ENCODE measurements at regions not wholly inside any gene's neighbourhood (a gene's known extent, or its start where the extent isn't known, plus 50 kb on each side); places are given as distances from the start of the nearest gene placed in this dataset.

DNA sequence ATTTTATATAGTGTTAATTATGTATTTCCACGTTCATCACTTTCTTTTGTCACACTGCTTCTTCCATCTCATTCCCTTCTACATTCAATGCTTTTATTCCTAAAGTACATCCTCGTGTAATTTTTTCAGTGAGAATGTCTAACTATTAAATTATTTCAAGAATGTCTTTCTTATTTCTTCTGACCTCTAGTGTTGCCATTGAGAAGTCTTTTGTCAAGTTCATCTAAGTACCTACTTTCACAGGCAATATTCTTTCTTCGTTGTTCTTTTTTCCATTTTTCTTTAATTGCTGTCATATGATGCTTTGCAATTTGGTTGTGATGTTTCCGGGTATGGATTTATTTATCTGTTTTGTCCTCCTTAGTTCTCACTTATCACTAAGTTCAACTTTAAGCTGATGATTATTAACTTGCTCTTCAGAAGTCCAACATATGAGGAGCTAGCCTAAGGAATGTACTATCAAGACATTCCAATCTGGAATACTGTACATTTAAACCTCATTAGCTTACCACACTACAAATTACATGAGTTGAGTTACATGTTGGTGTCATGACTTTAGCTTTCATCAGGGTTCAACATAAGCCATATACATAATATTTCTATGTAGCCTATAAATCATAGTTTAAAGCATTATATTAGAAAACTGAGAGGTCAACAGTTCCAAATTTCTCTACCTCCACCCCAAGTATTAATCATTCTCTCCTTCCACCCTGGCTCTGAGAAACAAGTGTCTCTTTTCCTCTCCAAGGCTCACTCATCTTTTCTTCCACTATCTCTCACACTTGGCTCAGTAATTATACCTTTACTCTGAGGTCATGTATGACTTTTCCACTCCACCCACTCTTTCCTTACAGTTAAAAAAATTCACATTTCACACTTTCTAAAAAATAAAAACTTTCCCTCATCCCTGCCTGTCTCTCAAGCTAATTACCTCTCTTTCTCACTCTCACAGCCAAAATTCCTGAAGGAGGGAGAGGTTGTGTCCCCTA lies 81.5 kb downstream of the COX18 start:
- no peaks in the 10 kb centered on the region for H3K4me1 ChIP-seq (ENCODE audit: control insufficient read depth, extremely low read depth, insufficient read depth, low read length)
- ChIA-PET POLR2A (no interaction called here), CTCF (interaction anchor here (0.6 to 1.4 kb wide), 6 partner anchors 40 to 483 kb away, joined by 3 to 4 read pairs (median 3); no protein-coding TSS in a partner anchor)
- H3K9me3 ChIP-seq (replicated peaks; ENCODE audit: control insufficient read depth, insufficient read depth, low read length): no peaks in the 10 kb centered on the region
- H3K36me3 ChIP-seq (ENCODE audit: control insufficient read depth in 2 of 2, extremely low read depth in 1 of 2, insufficient read depth in 2 of 2, low read length in 2 of 2): no peaks in the 10 kb centered on the region
- intact Hi-C loops (cut with micrococcal nuclease) (no loop called here), dilution Hi-C loops (cut with MboI; ENCODE audit: extremely low pct_ligation_motif_present, low sequenced_read_pairs) (no loop called here)
- no peak overlapping the region for H3K9ac ChIP-seq (replicated peaks; ENCODE audit: extremely low read depth, insufficient read depth, low read length)
- H3K27me3 ChIP-seq (ENCODE audit: control insufficient read depth in 2 of 2, insufficient read depth in 2 of 2, low read length in 2 of 2): no peaks in the 10 kb centered on the region
- no peaks in the 10 kb centered on the region for H3K79me2 ChIP-seq (ENCODE audit: control insufficient read depth, insufficient read depth, low read length)
- H3K4me3 ChIP-seq (replicated peaks in 1 of 3; ENCODE audit: insufficient read depth in 1 of 3, low read depth in 1 of 3, low read length in 3 of 3): no peak overlapping the region
- TF ChIP-seq, protein P1, sequence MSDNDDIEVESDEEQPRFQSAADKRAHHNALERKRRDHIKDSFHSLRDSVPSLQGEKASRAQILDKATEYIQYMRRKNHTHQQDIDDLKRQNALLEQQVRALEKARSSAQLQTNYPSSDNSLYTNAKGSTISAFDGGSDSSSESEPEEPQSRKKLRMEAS (IDR thresholded peaks at IDR 0.05; ENCODE audit: insufficient read depth, insufficient read length): no peak
- TF ChIP-seq POLR2AphosphoS5 (IDR thresholded peaks at IDR 0.05; ENCODE audit: insufficient read depth, low read depth, low read length) (no peak), POLR2A (IDR thresholded peaks at IDR 0.05; ENCODE audit: low read depth, low read length) (no peak), FOS (IDR thresholded peaks at IDR 0.05; ENCODE audit: borderline replicate concordance, insufficient read depth, low read length) (no peak), MYC (IDR thresholded peaks at IDR 0.05; ENCODE audit: low read depth, low read length) (no peak), GATA2 (IDR thresholded peaks at IDR 0.05; ENCODE audit: insufficient read depth, insufficient read length, low read depth, low read length) (no peak), EZH2 (IDR thresholded peaks at IDR 0.05; ENCODE audit: borderline replicate concordance, low read depth, low read length, severe bottlenecking) (no peak), JUN (IDR thresholded peaks at IDR 0.05; ENCODE audit: borderline replicate concordance, insufficient read depth, insufficient read length, low read depth) (no peak)
- TF ChIP-seq, protein P2, sequence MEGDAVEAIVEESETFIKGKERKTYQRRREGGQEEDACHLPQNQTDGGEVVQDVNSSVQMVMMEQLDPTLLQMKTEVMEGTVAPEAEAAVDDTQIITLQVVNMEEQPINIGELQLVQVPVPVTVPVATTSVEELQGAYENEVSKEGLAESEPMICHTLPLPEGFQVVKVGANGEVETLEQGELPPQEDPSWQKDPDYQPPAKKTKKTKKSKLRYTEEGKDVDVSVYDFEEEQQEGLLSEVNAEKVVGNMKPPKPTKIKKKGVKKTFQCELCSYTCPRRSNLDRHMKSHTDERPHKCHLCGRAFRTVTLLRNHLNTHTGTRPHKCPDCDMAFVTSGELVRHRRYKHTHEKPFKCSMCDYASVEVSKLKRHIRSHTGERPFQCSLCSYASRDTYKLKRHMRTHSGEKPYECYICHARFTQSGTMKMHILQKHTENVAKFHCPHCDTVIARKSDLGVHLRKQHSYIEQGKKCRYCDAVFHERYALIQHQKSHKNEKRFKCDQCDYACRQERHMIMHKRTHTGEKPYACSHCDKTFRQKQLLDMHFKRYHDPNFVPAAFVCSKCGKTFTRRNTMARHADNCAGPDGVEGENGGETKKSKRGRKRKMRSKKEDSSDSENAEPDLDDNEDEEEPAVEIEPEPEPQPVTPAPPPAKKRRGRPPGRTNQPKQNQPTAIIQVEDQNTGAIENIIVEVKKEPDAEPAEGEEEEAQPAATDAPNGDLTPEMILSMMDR (IDR thresholded peaks at IDR 0.05; ENCODE audit: extremely low read depth in 1 of 2, insufficient read depth in 1 of 2, low read depth in 1 of 2, low read length in 2 of 2): no peak
- no peaks in the 10 kb centered on the region for H4K20me1 ChIP-seq (replicated peaks; ENCODE audit: control insufficient read depth, extremely low read depth, insufficient read depth, low read length)
- H2AFZ ChIP-seq (ENCODE audit: low read depth, low read length): no peak overlapping the region
- H3K27ac ChIP-seq (ENCODE audit: insufficient read depth, low read depth, low read length): no peak overlapping the region
- FAIRE-seq (no peak), DNase-seq (ENCODE audit: low read depth, low spot score) (no peak)
- no peak overlapping the region for H3K4me2 ChIP-seq (ENCODE audit: insufficient read depth, low read length)
- BruUV-seq (replicated peaks): no TSS peak
- H3K9me1 ChIP-seq (replicated peaks; ENCODE audit: control insufficient read depth, extremely low read depth, insufficient read depth, low read length): no peaks in the 10 kb centered on the region
